SK-N-MC (cell line): ENCODE measurements at regions not wholly inside any gene's neighbourhood (a gene's known extent, or its start where the extent isn't known, plus 50 kb on each side); places are given as distances from the start of the nearest gene placed in this dataset.

Experiments used
- EZH2 ChIP-seq: fragments of 200-600 bp; sonication (generic); IDR thresholded peaks from one replicate; pipeline ENCODE4 v1.6.1; 2017; ENCODE audit warnings: antibody characterized with exemption
- POLR2AphosphoS5 ChIP-seq: IDR thresholded peaks from 2 replicates; pipeline ENCODE4 v1.6.1; 2012; ENCODE audit warnings: mild to moderate bottlenecking, low read depth, low read length, borderline replicate concordance

GRCh38 chr7:80981405-80981804 is 62.6 kb upstream of the SEMA3C start:
- no peak for TF ChIP-seq POLR2AphosphoS5
- TF ChIP-seq EZH2 = no peak
